DOHH2 (cell line): ENCODE measurements at regions not wholly inside any gene's neighbourhood (a gene's known extent, or its start where the extent isn't known, plus 50 kb on each side); places are given as distances from the start of the nearest gene placed in this dataset.

Experiments used
- H3F3A ChIP-seq: fragments of 200-600 bp; sonication (generic), shearing (Covaris generic); 2 replicates; pipeline ENCODE4 v1.6.0; 2016; ENCODE audit warnings: antibody characterized with exemption, mild to moderate bottlenecking; ENCODE audit not compliant: control insufficient read depth, insufficient read depth
- H3K27ac ChIP-seq: fragments of 200-600 bp; sonication (generic); 2 replicates; pipeline ENCODE4 v1.5.1; 2014; ENCODE audit warnings: low read depth, mild to moderate bottlenecking, low read length, moderate library complexity
- H3K27me3 ChIP-seq: fragments of 200-600 bp; sonication (generic); 2 replicates; pipeline ENCODE4 v1.6.1; 2014; ENCODE audit warnings: mild to moderate bottlenecking, low read length, mixed read lengths; ENCODE audit not compliant: control insufficient read depth
- H3K36me3 ChIP-seq: fragments of 200-600 bp; sonication (generic); 2 replicates; pipeline ENCODE4 v1.6.1; 2014; ENCODE audit warnings: mild to moderate bottlenecking, low read length, moderate library complexity, mixed read lengths; ENCODE audit not compliant: control insufficient read depth
- H3K4me1 ChIP-seq: fragments of 200-600 bp; sonication (generic); 2 replicates; pipeline ENCODE4 v1.6.1; 2014; ENCODE audit warnings: mild to moderate bottlenecking, low read length, mixed read lengths; ENCODE audit not compliant: control insufficient read depth
- H3K4me2 ChIP-seq: fragments of 200-600 bp; sonication (generic); 2 replicates; pipeline ENCODE4 v1.6.0; 2014; ENCODE audit warnings: mild to moderate bottlenecking, low read length, moderate library complexity
- H3K4me3 ChIP-seq: fragments of 200-600 bp; sonication (generic); 2 replicates; pipeline ENCODE4 v1.5.1; 2014; ENCODE audit warnings: mild to moderate bottlenecking, low read length, mixed read lengths
- H3K79me2 ChIP-seq: fragments of 200-600 bp; sonication (generic); 2 replicates; pipeline ENCODE4 v1.6.1; 2014; ENCODE audit warnings: mild to moderate bottlenecking, low read length, mixed read lengths; ENCODE audit not compliant: control insufficient read depth
- H3K9me2 ChIP-seq: fragments of 200-600 bp; sonication (generic); replicated peaks from 2 replicates; pipeline ENCODE4 v1.6.1; 2014; ENCODE audit warnings: mild to moderate bottlenecking, low read length, mixed read lengths; ENCODE audit not compliant: control insufficient read depth
- H3K9me3 ChIP-seq: fragments of 200-600 bp; sonication (generic); 2 replicates; pipeline ENCODE4 v1.6.1; 2014; ENCODE audit warnings: antibody characterized with exemption, low read length, mixed read lengths; ENCODE audit not compliant: control insufficient read depth, insufficient read depth
- H4K20me1 ChIP-seq: fragments of 200-600 bp; sonication (generic); 2 replicates; pipeline ENCODE4 v1.6.0; 2014; ENCODE audit warnings: low read depth, mild to moderate bottlenecking, antibody characterized with exemption, low read length, moderate library complexity; ENCODE audit not compliant: control insufficient read depth, insufficient read depth
- EZH2phosphoT487 ChIP-seq: fragments of 200-600 bp; sonication (generic); IDR thresholded peaks from 2 replicates; pipeline ENCODE4 v1.6.1; 2017; ENCODE audit warnings: borderline replicate concordance, mild to moderate bottlenecking, antibody characterized with exemption, low read length, moderate library complexity, mixed read lengths
- TF ChIP-seq, protein P1 (sequence below): fragments of 200-600 bp; sonication (generic); IDR thresholded peaks from one replicate; pipeline ENCODE4 v1.5.1; 2014; ENCODE audit warnings: antibody characterized with exemption, mild to moderate bottlenecking, low read depth, low read length; ENCODE audit not compliant: poor library complexity, severe bottlenecking

- Histone ChIP-seq H3K9me3 (no peaks in the 10 kb centered on the region), H3K36me3 (no peaks in the 10 kb centered on the region), H3K79me2 (no peaks in the 10 kb centered on the region), H3K27me3 (no peaks in the 10 kb centered on the region), H3K27ac (no peak overlapping the region), H3K4me1 (no peaks in the 10 kb centered on the region), H4K20me1 (no peaks in the 10 kb centered on the region), H3K4me2 (no peak overlapping the region), H3K9me2 (no peaks in the 10 kb centered on the region), H3K4me3 (no peak overlapping the region), H3F3A (no peaks in the 10 kb centered on the region)
- no peak for TF ChIP-seq EZH2phosphoT487
- TF ChIP-seq, protein P1, sequence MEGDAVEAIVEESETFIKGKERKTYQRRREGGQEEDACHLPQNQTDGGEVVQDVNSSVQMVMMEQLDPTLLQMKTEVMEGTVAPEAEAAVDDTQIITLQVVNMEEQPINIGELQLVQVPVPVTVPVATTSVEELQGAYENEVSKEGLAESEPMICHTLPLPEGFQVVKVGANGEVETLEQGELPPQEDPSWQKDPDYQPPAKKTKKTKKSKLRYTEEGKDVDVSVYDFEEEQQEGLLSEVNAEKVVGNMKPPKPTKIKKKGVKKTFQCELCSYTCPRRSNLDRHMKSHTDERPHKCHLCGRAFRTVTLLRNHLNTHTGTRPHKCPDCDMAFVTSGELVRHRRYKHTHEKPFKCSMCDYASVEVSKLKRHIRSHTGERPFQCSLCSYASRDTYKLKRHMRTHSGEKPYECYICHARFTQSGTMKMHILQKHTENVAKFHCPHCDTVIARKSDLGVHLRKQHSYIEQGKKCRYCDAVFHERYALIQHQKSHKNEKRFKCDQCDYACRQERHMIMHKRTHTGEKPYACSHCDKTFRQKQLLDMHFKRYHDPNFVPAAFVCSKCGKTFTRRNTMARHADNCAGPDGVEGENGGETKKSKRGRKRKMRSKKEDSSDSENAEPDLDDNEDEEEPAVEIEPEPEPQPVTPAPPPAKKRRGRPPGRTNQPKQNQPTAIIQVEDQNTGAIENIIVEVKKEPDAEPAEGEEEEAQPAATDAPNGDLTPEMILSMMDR, result no peak
Observed at GRCh38 chr3:5517921-5518320, 330.4 kb downstream of the EDEM1 start.

DNA sequence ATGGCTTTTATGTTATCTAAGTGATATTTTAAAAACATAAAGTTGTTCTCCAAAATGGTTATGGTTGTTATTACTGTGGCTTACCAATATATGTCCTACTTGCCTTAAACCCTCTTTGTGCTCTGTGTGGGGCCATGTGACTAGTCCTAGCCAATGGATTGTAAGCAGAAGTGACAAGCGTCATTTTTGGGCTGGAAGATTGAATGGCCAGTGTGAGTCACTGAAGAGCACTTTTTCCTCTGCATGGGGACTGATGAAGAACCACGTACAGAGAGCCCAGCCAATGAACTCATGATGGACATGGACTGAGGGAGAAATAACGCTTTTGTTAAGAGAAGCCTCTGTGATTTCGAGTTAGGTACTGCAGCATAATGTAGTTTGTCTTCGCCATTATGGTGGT is 332.7 kb downstream of the EDEM1 start:
- no peaks in the 10 kb centered on the region for H3K4me1 ChIP-seq
- H3K36me3 ChIP-seq, result no peaks in the 10 kb centered on the region
- no peaks in the 10 kb centered on the region for H4K20me1 ChIP-seq
- no peaks in the 10 kb centered on the region for H3K79me2 ChIP-seq
- TF ChIP-seq EZH2phosphoT487, result no peak
- TF ChIP-seq, protein P1, result no peak
- no peaks in the 10 kb centered on the region for H3F3A ChIP-seq
- no peak overlapping the region for H3K4me3 ChIP-seq
- no peaks in the 10 kb centered on the region for H3K9me3 ChIP-seq
- no peak overlapping the region for H3K27ac ChIP-seq
- no peaks in the 10 kb centered on the region for H3K27me3 ChIP-seq
- no peaks in the 10 kb centered on the region for H3K9me2 ChIP-seq
- H3K4me2 ChIP-seq, result no peak overlapping the region

GRCh38 chr3:5523125-5523524 is 335.6 kb downstream of the EDEM1 start:
- no peaks in the 10 kb centered on the region for H3K4me1 ChIP-seq
- no peaks in the 10 kb centered on the region for H3F3A ChIP-seq
- H3K27ac ChIP-seq, result no peak overlapping the region
- no peaks in the 10 kb centered on the region for H3K27me3 ChIP-seq
- H3K79me2 ChIP-seq, result no peaks in the 10 kb centered on the region
- H3K9me3 ChIP-seq, result no peaks in the 10 kb centered on the region
- no peaks in the 10 kb centered on the region for H3K36me3 ChIP-seq
- no peaks in the 10 kb centered on the region for H4K20me1 ChIP-seq
- H3K9me2 ChIP-seq, result no peaks in the 10 kb centered on the region
- H3K4me3 ChIP-seq, result no peak overlapping the region
- no peak for TF ChIP-seq EZH2phosphoT487
- TF ChIP-seq, protein P1, result no peak
- no peak overlapping the region for H3K4me2 ChIP-seq

DNA sequence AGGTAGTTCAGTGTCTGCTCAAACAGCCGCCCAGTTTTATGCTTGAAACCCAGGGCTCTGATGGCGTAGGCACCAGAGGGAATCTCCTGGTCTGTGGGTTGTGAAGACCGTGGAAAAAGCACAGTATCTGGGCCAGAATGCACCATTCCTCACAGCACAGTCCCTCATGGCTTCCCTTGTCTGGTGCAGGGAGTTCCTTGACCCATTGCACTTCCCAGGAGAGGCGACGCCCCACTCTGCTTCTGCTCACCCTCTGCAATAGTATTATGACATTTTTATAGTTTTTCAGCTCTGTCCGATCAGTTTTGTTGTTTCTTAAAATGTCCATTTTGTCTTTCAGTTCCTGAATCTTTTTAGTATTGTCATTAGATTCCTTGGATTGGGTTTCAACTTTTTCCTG is 343.5 kb downstream of the EDEM1 start:
- no peak overlapping the region for H3K4me3 ChIP-seq
- no peaks in the 10 kb centered on the region for H3K4me1 ChIP-seq
- no peaks in the 10 kb centered on the region for H3F3A ChIP-seq
- no peak overlapping the region for H3K4me2 ChIP-seq
- H4K20me1 ChIP-seq, result no peaks in the 10 kb centered on the region
- no peaks in the 10 kb centered on the region for H3K79me2 ChIP-seq
- H3K9me3 ChIP-seq, result no peaks in the 10 kb centered on the region
- no peaks in the 10 kb centered on the region for H3K9me2 ChIP-seq
- no peak for TF ChIP-seq EZH2phosphoT487
- TF ChIP-seq, protein P1, result no peak
- no peaks in the 10 kb centered on the region for H3K36me3 ChIP-seq
- no peaks in the 10 kb centered on the region for H3K27me3 ChIP-seq
- H3K27ac ChIP-seq, result no peak overlapping the region
